ENCODE measurements at regions not wholly inside any gene's neighbourhood (a gene's known extent, or its start where the extent isn't known, plus 50 kb on each side); places are given as distances from the start of the nearest gene placed in this dataset.

DNA sequence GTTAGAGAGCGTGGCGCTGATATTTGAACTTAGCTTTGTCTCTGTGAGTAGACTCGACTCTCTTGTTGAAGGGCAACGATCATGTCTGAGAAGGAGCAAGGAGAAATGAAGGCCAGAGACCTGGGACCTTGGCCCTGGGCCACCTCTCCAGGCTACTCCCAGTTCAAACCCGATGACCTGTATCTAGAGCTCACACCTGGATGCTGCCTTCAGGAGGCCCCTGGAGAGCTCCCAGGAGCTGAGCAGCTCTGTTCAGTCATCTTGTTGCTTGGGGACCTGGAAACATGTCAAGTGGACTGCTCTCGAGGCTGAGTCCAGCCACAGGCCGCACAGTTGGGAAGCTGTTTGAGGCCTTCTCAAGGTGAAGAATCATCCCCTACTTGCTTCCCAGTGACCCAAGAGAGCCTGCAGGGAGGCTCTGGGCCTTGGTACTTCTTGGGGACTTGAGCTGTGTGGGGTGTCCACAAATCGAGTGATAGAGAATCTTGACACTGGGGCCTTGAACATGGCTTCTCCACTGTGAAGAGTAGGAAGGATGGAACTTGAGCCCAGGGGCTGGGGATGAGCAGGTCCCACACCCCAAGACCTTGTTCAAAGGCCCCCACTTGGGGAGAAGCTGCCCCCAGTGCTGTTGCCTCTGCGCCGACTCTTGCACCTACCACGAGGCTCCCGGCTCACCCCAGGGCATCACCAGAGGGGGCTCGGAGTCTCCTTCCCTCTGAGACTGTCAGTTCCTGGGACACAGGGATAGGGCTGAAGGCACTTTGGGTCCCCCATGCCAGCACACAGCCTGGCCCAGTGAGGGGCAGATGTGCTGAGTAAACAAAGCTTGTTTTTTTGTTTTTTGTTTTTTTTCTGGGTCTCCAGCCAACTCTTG, 112.1 kb downstream of the IRX5 start:
- DNase-seq (ENCODE audit: low spot score), result no peak

DNA sequence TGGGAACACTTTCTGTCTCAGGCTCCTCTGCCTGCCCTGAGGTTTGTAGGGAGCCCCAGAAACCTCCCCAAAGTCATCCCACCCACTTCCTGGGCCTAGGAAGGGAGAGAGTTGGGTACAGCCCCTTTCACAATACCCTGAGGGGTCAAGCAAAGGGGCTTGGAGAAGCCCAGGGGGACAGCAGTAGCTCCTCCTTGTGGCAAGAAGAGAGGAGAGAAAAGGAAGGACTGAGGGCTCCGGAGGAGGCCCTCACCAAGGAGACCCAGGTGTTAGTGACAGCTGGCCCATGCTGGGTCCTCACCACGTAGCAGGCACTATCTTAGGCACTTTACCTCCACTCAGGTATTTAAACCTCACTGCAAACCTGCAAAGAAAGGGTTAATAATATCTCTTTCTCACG, 112.8 kb downstream of the IRX5 start:
- no peak for DNase-seq (ENCODE audit: low spot score)

DNA sequence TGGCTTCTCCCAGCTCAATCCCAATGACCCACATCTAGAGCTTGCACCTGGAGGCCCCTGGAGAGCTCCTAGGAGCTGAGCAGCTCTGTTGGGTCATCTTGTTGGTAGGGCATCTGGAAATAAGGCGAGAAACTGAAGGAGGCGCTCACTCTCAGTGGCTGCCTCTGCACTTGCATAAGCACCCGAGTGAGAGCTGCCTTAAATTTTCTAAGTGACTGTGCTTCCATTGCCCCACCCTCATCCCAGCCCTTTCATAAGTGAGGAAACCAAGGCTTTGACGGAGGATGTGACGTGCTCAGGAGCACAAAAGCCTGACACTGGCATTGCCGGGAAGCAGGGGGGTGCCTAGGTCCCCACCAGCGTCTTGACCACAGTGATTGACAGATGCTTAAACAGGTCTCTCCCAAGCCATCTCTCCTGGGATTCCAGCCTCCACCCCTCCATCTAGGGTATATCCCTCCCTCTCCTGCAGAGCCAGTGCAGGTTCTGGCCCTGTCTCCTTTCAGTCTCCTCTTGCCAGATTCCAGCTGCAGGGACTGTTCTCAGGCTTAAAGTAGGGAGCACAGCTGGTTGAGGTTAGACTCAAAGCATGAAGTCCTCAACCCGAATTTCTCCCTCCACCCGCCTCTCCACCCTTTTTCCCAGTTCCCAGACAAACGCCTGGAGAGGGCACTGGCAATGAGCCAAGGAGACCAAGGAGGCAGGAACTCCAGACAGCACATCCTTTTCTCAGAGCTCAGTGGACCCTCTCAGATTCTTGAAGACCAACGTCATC, 113.7 kb downstream of the IRX5 start:
- DNase-seq (ENCODE audit: low spot score), result no peak

DNA sequence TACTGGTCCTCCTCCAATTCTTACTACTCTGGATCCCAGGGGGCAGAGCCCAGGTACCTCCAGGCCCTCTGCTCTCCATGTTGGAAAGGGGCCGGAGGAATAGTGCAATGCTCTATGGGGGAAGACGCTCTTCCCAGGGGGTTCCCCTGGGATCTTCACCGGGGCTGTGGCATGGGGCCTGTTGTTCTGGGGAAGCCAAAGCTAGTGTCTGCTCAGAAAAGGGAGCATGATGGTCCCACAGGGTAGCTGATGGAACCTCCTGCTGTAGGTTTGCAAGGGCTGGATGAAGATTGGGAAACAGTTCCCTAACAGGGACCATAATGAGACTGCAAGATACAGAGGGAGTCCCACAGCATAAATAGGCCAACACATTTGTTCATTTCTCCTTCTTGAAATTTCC, 114.7 kb downstream of the IRX5 start:
- no peak for DNase-seq (ENCODE audit: low spot score)

GRCh38 chr16:55045756-55046460, 115.2 kb downstream of the IRX5 start:
- DNase-seq (ENCODE audit: low spot score), result no peak

GRCh38 chr16:55046513-55046912, 115.8 kb downstream of the IRX5 start:
- DNase-seq (ENCODE audit: low spot score), result no peak

- no peak for DNase-seq (ENCODE audit: low spot score)
Measured at GRCh38 chr16:55046916-55047315, 116.3 kb downstream of the IRX5 start.

DNA sequence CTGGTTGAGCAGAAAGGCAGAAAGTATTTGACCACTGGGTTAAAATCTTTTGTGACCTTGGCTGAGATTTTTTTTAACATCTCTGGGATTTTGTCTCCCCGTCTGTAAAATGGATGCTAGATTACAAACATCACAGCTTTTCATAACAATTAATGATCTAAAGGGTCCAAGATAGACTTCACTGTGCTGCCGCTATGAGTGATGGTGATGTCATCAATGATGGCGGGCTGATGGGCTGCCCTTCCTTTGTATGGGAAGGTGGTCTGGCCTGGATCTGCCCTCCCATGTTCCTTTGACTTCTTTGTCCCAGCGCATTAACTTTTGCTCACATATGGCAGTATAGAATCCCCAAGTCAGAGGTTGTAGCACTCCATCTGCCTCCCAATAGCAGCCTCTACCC, 116.7 kb downstream of the IRX5 start:
- DNase-seq (ENCODE audit: low spot score), result no peak

DNA sequence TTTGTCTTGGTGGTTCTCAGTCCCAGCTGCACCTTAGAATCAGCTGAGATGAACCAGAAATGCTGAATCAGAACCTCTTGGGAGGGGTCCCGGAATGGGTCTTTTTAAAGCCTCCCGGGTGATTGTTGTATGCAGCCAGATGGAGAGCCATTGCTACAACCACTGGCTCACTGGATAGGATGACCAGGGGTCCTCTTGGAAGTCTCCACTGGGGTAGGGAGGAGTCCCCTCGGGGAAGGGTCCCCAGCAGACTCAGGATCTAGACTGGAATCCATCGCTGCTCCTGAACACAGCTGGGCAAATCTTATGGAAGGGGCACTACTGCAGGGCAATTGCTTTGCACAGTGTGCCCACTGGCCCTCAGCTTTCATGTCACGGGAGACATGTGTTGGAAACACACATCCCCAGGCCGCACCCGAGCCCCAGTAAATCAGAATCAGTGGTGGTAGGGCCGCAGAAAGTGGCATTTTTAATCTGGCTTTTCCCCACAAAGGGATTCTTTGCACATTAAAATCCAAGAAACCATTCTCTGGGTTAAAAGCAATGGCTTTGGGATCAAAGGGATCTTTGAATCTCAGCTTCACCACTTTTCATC, 117.3 kb downstream of the IRX5 start:
- no peak for DNase-seq (ENCODE audit: low spot score)

DNA sequence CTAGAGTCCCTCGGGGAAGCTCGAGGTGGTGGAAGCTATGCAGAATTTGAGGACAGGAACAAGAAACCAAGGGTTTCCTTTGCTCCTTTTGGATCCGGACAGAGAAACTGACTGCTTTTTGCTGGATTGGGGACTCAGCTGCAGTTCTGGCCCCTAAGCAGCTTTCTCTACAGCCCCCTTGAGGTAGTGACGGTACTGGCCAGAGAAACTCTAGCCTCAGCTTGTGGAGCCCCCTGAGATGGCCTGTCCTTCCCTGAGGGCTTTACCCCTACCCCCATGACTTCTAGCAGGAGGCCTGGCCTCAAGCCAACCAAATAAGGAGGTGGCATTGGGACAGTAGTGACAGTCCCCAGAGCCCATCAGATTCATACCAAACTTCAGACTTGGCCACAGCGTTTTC, 118.1 kb downstream of the IRX5 start:
- DNase-seq (ENCODE audit: low spot score), result no peak

- peak; percentile 20 for DNase-seq (ENCODE audit: low spot score)
Measured at GRCh38 chr16:55051571-55052347, 121.1 kb downstream of the IRX5 start.

DNA sequence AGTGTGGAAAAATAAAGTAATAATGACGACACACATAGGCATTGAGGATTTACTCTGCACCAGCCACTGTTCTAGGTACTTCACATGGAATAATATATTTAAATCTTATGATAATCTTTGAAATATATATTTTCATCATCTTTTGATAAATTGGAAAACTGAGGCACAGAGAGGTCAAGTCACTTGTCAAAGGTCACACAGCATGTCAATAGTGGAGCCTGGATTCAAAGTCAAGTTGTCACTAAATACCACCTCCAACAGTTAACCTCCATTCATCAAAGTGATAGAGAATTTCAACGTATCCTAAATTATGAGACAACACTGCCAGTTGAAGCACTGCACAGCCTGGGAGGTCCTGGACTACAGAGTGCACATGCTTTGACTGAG, 121.7 kb downstream of the IRX5 start:
- no peak for DNase-seq (ENCODE audit: low spot score)

GRCh38 chr16:55052741-55053415, 122.2 kb downstream of the IRX5 start:
- no peak for DNase-seq (ENCODE audit: low spot score)

- DNase-seq (ENCODE audit: low spot score), result no peak
Measured at GRCh38 chr16:55055262-55055661, 124.6 kb downstream of the IRX5 start.

- peak; percentile 9 for DNase-seq (ENCODE audit: low spot score)
Measured at GRCh38 chr16:55056585-55057401, 126.1 kb downstream of the IRX5 start.

- no peak for DNase-seq (ENCODE audit: low spot score)
Measured at GRCh38 chr16:55057866-55058265, 127.2 kb downstream of the IRX5 start.

DNA sequence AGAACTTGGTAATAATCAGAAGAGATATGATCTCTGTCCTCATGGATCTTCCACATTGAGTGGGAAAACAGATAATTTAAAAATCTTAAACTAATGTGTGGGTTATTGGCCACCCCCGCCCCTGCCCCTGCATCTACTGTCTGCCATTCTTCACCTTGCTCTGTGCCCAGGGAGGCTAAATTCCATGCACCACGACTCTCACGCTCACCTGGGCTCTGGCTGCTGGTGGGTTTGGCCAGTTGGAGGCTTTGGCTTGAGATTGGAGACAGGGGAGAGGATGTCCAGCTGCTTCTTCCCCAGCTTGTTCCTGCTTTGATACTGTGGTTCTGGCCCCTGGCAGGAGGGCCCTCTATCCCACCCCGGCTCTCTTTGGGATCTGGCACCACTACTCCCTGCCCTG, 127.9 kb downstream of the IRX5 start:
- DNase-seq (ENCODE audit: low spot score), result no peak

DNA sequence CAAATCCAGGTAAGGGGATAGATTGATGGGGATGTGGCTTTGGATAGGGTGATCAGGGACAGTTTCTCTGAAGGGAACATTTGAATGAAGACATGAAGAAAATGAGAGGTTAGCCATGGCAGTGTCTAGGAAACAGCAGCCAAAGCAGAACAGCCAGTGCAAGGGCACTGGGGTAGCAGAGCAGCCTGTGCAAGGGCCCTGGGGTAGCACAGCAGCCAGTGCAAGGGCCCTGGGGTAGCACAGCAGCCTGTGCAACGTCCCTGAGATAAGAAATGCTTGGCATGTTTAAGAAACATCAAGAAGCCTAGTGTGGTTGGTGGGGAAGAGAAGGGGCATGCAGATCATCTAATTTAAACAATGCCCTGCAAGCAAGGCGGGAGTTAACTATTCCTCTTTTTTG, 128.5 kb downstream of the IRX5 start:
- DNase-seq (ENCODE audit: low spot score), result no peak

DNA sequence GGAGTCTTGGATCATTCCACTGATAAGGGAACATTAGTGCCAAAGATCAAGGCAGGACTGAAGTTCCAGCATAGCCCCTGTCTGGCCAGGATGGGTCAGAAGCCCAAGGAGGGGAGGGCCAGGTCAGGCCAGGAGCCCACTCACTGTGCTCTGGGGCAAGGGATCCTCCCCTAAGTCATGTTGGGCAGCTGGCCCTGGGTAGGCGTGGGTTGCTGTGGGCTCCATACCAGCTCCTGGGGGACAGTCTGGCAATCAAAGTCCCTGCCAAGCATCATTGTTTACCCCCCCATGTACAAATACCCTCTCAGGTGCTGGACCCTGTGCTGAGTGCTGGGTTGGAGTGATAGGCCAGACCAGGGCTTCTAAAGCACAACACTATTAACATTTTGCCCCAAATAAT, 130.5 kb downstream of the IRX5 start:
- no peak for DNase-seq (ENCODE audit: low spot score)

DNA sequence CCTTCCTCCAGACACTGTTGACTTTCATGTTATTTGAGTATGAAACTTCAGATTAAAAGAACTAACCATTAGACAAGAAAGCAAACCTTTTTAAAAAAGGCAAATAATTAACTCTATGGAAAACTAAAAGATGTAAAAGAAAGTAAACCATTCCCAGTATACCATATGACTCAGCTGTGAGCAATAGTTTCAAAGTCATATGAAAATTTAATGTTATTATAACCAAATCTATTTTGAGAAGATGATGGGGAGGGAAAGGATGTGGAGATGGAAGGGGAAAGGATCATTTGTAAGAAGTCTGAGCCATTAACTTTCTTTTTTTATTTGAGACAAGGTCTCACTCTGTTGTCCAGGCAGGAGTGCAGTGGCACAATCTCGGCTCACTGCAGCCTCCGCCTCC, 131.8 kb downstream of the IRX5 start:
- DNase-seq (ENCODE audit: low spot score), result no peak

Data from kidney capillary endothelial cell (primary cell).